ENCODE measurements at regions not wholly inside any gene's neighbourhood (a gene's known extent, or its start where the extent isn't known, plus 50 kb on each side); places are given as distances from the start of the nearest gene placed in this dataset.

DNA sequence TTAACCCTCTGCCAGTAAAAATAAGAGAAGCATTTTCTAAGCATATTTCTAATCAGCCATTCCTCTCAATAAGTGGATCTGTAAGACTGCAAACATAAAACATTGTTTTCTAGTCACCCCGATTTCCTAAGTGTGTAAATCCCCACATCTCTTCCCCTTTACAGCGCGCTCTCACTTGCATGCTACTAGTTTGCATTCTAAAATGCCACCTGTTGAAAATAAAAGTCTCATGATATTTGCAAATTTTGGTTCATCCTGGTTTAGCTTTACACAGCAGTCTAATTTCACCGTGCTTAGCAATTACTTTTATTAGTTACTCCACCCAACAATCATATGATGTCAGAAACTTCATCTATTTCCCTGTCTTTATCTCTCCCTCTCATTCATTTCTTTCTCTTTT, 1230.7 kb upstream of the ZEB2 start:
- no peaks in the 10 kb centered on the region for H3K9me3 ChIP-seq (ENCODE audit: control insufficient read depth in 2 of 3, insufficient read depth in 1 of 3, low read length in 3 of 3)
- H3K27ac ChIP-seq (ENCODE audit: low read depth in 2 of 2, low read length in 2 of 2): no peak overlapping the region
- H3K36me3 ChIP-seq (ENCODE audit: control insufficient read depth in 2 of 3, insufficient read depth in 3 of 3, low read length in 3 of 3): no peaks in the 10 kb centered on the region
- no peak for FAIRE-seq
- H3K4me3 ChIP-seq (ENCODE audit: low read length in 3 of 3): no peak overlapping the region
- intact Hi-C loops (cut with DNase I): no loop called here
- TF ChIP-seq, protein P1, sequence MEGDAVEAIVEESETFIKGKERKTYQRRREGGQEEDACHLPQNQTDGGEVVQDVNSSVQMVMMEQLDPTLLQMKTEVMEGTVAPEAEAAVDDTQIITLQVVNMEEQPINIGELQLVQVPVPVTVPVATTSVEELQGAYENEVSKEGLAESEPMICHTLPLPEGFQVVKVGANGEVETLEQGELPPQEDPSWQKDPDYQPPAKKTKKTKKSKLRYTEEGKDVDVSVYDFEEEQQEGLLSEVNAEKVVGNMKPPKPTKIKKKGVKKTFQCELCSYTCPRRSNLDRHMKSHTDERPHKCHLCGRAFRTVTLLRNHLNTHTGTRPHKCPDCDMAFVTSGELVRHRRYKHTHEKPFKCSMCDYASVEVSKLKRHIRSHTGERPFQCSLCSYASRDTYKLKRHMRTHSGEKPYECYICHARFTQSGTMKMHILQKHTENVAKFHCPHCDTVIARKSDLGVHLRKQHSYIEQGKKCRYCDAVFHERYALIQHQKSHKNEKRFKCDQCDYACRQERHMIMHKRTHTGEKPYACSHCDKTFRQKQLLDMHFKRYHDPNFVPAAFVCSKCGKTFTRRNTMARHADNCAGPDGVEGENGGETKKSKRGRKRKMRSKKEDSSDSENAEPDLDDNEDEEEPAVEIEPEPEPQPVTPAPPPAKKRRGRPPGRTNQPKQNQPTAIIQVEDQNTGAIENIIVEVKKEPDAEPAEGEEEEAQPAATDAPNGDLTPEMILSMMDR (IDR thresholded peaks at IDR 0.05; ENCODE audit: borderline replicate concordance, extremely low read depth, insufficient read depth): no peak
- peaks cover 0 to 3% (median 0%) of the 10 kb centered on the region in 3 donors for H3K4me1 ChIP-seq (ENCODE audit: control insufficient read depth in 2 of 3, insufficient read depth in 2 of 3, low read depth in 1 of 3, low read length in 3 of 3)
- no peaks in the 10 kb centered on the region for H3K27me3 ChIP-seq (ENCODE audit: control insufficient read depth, insufficient read depth, low read length)
- DNase-seq: no peak
- no peak overlapping the region for H3K9ac ChIP-seq (ENCODE audit: low read length in 3 of 3)

DNA sequence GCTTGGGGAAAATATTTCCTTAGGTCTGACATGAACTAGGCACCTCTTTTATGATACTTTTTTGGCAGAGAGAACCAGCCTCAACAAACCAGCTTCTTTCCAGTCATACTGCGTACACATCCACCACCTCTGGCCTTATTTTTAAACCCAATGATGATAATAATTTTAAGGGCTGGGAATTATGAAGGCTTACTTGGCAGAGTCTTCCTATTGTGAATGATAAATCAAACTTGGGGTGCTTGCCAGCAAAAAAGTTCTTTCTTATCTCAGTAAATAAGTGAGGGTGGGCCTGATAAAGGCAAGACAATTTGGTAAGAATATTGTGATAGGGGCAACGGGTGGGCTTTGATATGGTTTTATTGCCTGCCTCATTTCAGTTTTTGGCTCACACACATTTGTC, 1230.2 kb upstream of the ZEB2 start:
- TF ChIP-seq, protein P1 (IDR thresholded peaks at IDR 0.05; ENCODE audit: borderline replicate concordance, extremely low read depth, insufficient read depth): no peak
- Histone ChIP-seq H3K36me3 (ENCODE audit: control insufficient read depth in 2 of 3, insufficient read depth in 3 of 3, low read length in 3 of 3) (no peaks in the 10 kb centered on the region), H3K4me3 (ENCODE audit: low read length in 3 of 3) (no peak overlapping the region), H3K9ac (ENCODE audit: low read length in 3 of 3) (no peak overlapping the region), H3K27me3 (ENCODE audit: control insufficient read depth, insufficient read depth, low read length) (no peaks in the 10 kb centered on the region), H3K9me3 (ENCODE audit: control insufficient read depth in 2 of 3, insufficient read depth in 1 of 3, low read length in 3 of 3) (no peaks in the 10 kb centered on the region), H3K4me1 (ENCODE audit: control insufficient read depth in 2 of 3, insufficient read depth in 2 of 3, low read depth in 1 of 3, low read length in 3 of 3) (peaks cover 0 to 3% (median 0%) of the 10 kb centered on the region in 3 donors), H3K27ac (ENCODE audit: low read depth in 2 of 2, low read length in 2 of 2) (no peak overlapping the region)
- intact Hi-C loops (cut with DNase I): no loop called here
- DNase-seq (peak in 1 of 5 donors; percentile 30), FAIRE-seq (no peak)

DNA sequence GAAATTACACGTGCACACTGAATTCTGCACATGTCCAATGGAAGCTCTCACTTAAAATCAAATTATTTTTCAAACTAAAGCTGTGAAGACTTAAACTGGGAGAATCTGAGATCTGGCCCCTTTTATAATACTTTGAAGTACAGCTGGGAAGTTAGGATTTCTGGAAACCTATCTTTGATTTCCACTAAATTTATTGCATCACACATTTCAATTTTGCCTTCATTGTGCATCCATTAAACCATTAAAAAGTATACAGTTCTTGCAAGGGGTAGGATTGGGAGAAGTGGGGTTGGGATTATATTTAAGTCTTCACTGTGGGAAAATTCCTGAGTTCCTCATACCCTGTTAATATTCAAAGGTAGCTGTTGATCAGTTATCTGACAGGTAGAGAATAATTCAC, 1229.6 kb upstream of the ZEB2 start:
- Histone ChIP-seq H3K9ac (ENCODE audit: low read length in 3 of 3) (no peak overlapping the region), H3K36me3 (ENCODE audit: control insufficient read depth in 2 of 3, insufficient read depth in 3 of 3, low read length in 3 of 3) (no peaks in the 10 kb centered on the region), H3K4me3 (ENCODE audit: low read length in 3 of 3) (no peak overlapping the region), H3K27me3 (ENCODE audit: control insufficient read depth, insufficient read depth, low read length) (no peaks in the 10 kb centered on the region), H3K4me1 (ENCODE audit: control insufficient read depth in 2 of 3, insufficient read depth in 2 of 3, low read depth in 1 of 3, low read length in 3 of 3) (peaks cover 0 to 3% (median 0%) of the 10 kb centered on the region in 3 donors), H3K27ac (ENCODE audit: low read depth in 2 of 2, low read length in 2 of 2) (no peak overlapping the region), H3K9me3 (ENCODE audit: control insufficient read depth in 2 of 3, insufficient read depth in 1 of 3, low read length in 3 of 3) (no peaks in the 10 kb centered on the region)
- no peak for FAIRE-seq
- TF ChIP-seq, protein P1 (IDR thresholded peaks at IDR 0.05; ENCODE audit: borderline replicate concordance, extremely low read depth, insufficient read depth): no peak
- no peak for DNase-seq
- intact Hi-C loops (cut with DNase I): no loop called here

DNA sequence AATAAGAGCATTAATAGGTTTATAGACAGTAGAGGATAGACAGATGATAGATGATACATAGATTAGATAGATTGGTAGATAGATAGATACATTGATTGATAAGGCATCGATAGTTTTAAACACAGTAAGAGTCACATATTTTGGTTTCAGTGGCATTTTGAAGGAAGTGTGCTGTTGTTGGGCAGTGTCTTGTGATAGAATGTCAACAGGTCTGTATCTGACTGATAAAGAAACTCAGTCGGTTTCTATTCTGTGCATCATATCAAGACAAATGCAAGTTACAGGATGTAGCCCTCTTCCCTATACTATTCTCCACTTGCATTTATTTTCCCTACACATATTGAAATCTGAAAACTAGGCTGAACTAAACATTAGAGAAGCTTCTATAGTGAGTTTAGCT, 1229.0 kb upstream of the ZEB2 start:
- no peak overlapping the region for H3K4me3 ChIP-seq (ENCODE audit: low read length in 3 of 3)
- no peak overlapping the region for H3K9ac ChIP-seq (ENCODE audit: low read length in 3 of 3)
- intact Hi-C loops (cut with DNase I): no loop called here
- H3K9me3 ChIP-seq (ENCODE audit: control insufficient read depth in 2 of 3, insufficient read depth in 1 of 3, low read length in 3 of 3): no peaks in the 10 kb centered on the region
- no peaks in the 10 kb centered on the region for H3K36me3 ChIP-seq (ENCODE audit: control insufficient read depth in 2 of 3, insufficient read depth in 3 of 3, low read length in 3 of 3)
- H3K27ac ChIP-seq (ENCODE audit: low read depth in 2 of 2, low read length in 2 of 2): no peak overlapping the region
- DNase-seq (no peak), FAIRE-seq (no peak)
- peaks cover 0 to 3% (median 0%) of the 10 kb centered on the region in 3 donors for H3K4me1 ChIP-seq (ENCODE audit: control insufficient read depth in 2 of 3, insufficient read depth in 2 of 3, low read depth in 1 of 3, low read length in 3 of 3)
- TF ChIP-seq, protein P1 (IDR thresholded peaks at IDR 0.05; ENCODE audit: borderline replicate concordance, extremely low read depth, insufficient read depth): no peak
- no peaks in the 10 kb centered on the region for H3K27me3 ChIP-seq (ENCODE audit: control insufficient read depth, insufficient read depth, low read length)

All from kidney (tissue), 13 donors.